ENCODE measurements at regions not wholly inside any gene's neighbourhood (a gene's known extent, or its start where the extent isn't known, plus 50 kb on each side); places are given as distances from the start of the nearest gene placed in this dataset.

GRCh38 chr9:19975499-19975898, 186.7 kb upstream of the SLC24A2 start:
- intact Hi-C loops (cut with micrococcal nuclease) (no loop called here), dilution Hi-C loops (cut with MboI; ENCODE audit: extremely low pct_ligation_motif_present, low sequenced_read_pairs) (no loop called here)
- Histone ChIP-seq H3K9ac (replicated peaks; ENCODE audit: extremely low read depth, insufficient read depth, low read length) (no peak overlapping the region), H3K4me1 (ENCODE audit: control insufficient read depth, extremely low read depth, insufficient read depth, low read length) (peaks cover 19% of the 10 kb centered on the region), H4K20me1 (replicated peaks; ENCODE audit: control insufficient read depth, extremely low read depth, insufficient read depth, low read length) (no peaks in the 10 kb centered on the region), H3K27me3 (ENCODE audit: control insufficient read depth in 2 of 2, insufficient read depth in 2 of 2, low read length in 2 of 2) (no peaks in the 10 kb centered on the region), H3K4me3 (replicated peaks in 1 of 3; ENCODE audit: insufficient read depth in 1 of 3, low read depth in 1 of 3, low read length in 3 of 3) (no peak overlapping the region), H3K27ac (ENCODE audit: insufficient read depth, low read depth, low read length) (peak overlapping the region; percentile 66), H3K9me1 (replicated peaks; ENCODE audit: control insufficient read depth, extremely low read depth, insufficient read depth, low read length) (no peaks in the 10 kb centered on the region), H3K79me2 (ENCODE audit: control insufficient read depth, insufficient read depth, low read length) (no peaks in the 10 kb centered on the region), H3K4me2 (ENCODE audit: insufficient read depth, low read length) (peak overlapping the region; percentile 3), H2AFZ (ENCODE audit: low read depth, low read length) (no peak overlapping the region), H3K9me3 (replicated peaks; ENCODE audit: control insufficient read depth, insufficient read depth, low read length) (no peaks in the 10 kb centered on the region), H3K36me3 (ENCODE audit: control insufficient read depth in 2 of 2, extremely low read depth in 1 of 2, insufficient read depth in 2 of 2, low read length in 2 of 2) (no peaks in the 10 kb centered on the region)
- POLR2A ChIA-PET: no interaction called here
- BruUV-seq (replicated peaks): no TSS peak
- DNase-seq (ENCODE audit: low read depth, low spot score): peak; percentile 15
- FAIRE-seq: peak; percentile 55
- CTCF ChIA-PET: no interaction called here
- TF ChIP-seq EZH2 (IDR thresholded peaks at IDR 0.05; ENCODE audit: borderline replicate concordance, low read depth, low read length, severe bottlenecking) (no peak), FOS (IDR thresholded peaks at IDR 0.05; ENCODE audit: borderline replicate concordance, insufficient read depth, low read length) (peak; percentile 92), POLR2AphosphoS5 (IDR thresholded peaks at IDR 0.05; ENCODE audit: insufficient read depth, low read depth, low read length) (no peak), MYC (IDR thresholded peaks at IDR 0.05; ENCODE audit: low read depth, low read length) (no peak), GATA2 (IDR thresholded peaks at IDR 0.05; ENCODE audit: insufficient read depth, insufficient read length, low read depth, low read length) (peak; percentile 96), CTCF (IDR thresholded peaks at IDR 0.05; ENCODE audit: extremely low read depth in 1 of 2, insufficient read depth in 1 of 2, low read depth in 1 of 2, low read length in 2 of 2) (no peak), JUN (IDR thresholded peaks at IDR 0.05; ENCODE audit: borderline replicate concordance, insufficient read depth, insufficient read length, low read depth) (peak; percentile 42), POLR2A (IDR thresholded peaks at IDR 0.05; ENCODE audit: low read depth, low read length) (no peak), MAX (IDR thresholded peaks at IDR 0.05; ENCODE audit: insufficient read depth, insufficient read length) (no peak)

Measured in endothelial cell of umbilical vein (primary cell).